Left lung (tissue), 4 donors: ENCODE measurements at regions not wholly inside any gene's neighbourhood (a gene's known extent, or its start where the extent isn't known, plus 50 kb on each side); places are given as distances from the start of the nearest gene placed in this dataset.

Experiments
- ATAC-seq: fragments of 200-7000 bp; cut with Tn5 transposase; one replicate; pipeline ENCODE4 v1.9.1; 2020; ENCODE audit warnings: moderate library complexity
- DNase-seq, 4 donors: peaks; one replicate each; pipeline ENCODE4 v3.0.0-alpha.2; 2013 to 2020
- H3K27ac ChIP-seq, 2 donors: fragments of 200-600 bp; sonication (generic) in 1 of 2; one replicate each; pipeline versions ENCODE4 v1.5.0 to v1.8.0; 2020 to 2021
- H3K27me3 ChIP-seq, 2 donors: fragments of 200-600 bp; sonication (generic) in 1 of 2; one replicate each; pipeline versions ENCODE4 v1.5.0 to v1.8.0; 2020 to 2021
- H3K36me3 ChIP-seq, 2 donors: fragments of 200-600 bp; sonication (generic) in 1 of 2; one replicate each; pipeline versions ENCODE4 v1.5.0 to v1.8.0; 2020 to 2021
- H3K4me1 ChIP-seq, 2 donors: fragments of 200-600 bp; one replicate each; pipeline ENCODE4 v1.8.0; 2021
- H3K4me3 ChIP-seq, 2 donors: fragments of 200-600 bp; sonication (generic) in 1 of 2; one replicate each; pipeline versions ENCODE4 v1.5.0 to v1.8.0; 2020 to 2021; ENCODE audit warnings: mild to moderate bottlenecking in 1 of 2
- H3K9me3 ChIP-seq, 2 donors: fragments of 200-600 bp; sonication (generic) in 1 of 2; one replicate each; pipeline versions ENCODE4 v1.5.0 to v1.8.0; 2020 to 2021
- intact Hi-C, 2 donors: fragments of 100-400 bp; cut with DNase I; formaldehyde crosslinking; loops; one replicate each; pipeline versions ENCODE4 v1.11.2 to v1.14.2; 2022
- TF ChIP-seq, protein P1 (sequence below), 2 donors: fragments of 200-600 bp; sonication (generic) in 1 of 2; IDR thresholded peaks; one replicate each; pipeline versions ENCODE4 v1.5.0 to v1.8.0; 2021; ENCODE audit warnings: antibody characterized with exemption in 2 of 2
- donor health status: DM: no; HTN: yes; CAD: no.
- donor health status: DM: no; HTN: no; CAD: no.

DNA sequence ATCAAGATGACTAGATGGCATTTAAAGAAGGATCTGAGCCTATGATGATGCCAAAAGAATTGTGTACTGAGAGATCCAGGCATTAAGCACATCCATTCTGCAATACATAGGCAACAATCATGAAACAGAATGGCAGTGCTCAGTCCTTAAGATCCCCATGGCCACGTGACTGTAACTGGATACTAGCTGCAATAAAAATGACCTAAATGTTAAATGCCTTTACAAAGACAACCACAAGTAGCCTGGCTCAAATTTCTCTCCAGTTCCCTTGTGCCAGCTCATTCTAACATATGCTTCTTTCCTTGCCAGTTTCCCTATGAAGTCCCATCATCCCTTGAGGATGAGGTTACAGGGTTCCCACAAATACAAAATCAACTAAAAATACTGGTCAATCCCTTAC lies 148.3 kb upstream of the GHR start:
- Histone ChIP-seq H3K27me3 (no peaks in the 10 kb centered on the region), H3K9me3 (no peaks in the 10 kb centered on the region), H3K27ac (no peak overlapping the region), H3K4me1 (no peaks in the 10 kb centered on the region), H3K36me3 (no peaks in the 10 kb centered on the region), H3K4me3 (no peak overlapping the region)
- DNase-seq, result no peak
- ATAC-seq, result no peak
- TF ChIP-seq, protein P1, sequence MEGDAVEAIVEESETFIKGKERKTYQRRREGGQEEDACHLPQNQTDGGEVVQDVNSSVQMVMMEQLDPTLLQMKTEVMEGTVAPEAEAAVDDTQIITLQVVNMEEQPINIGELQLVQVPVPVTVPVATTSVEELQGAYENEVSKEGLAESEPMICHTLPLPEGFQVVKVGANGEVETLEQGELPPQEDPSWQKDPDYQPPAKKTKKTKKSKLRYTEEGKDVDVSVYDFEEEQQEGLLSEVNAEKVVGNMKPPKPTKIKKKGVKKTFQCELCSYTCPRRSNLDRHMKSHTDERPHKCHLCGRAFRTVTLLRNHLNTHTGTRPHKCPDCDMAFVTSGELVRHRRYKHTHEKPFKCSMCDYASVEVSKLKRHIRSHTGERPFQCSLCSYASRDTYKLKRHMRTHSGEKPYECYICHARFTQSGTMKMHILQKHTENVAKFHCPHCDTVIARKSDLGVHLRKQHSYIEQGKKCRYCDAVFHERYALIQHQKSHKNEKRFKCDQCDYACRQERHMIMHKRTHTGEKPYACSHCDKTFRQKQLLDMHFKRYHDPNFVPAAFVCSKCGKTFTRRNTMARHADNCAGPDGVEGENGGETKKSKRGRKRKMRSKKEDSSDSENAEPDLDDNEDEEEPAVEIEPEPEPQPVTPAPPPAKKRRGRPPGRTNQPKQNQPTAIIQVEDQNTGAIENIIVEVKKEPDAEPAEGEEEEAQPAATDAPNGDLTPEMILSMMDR (IDR thresholded peaks at IDR 0.05), result no peak
- intact Hi-C loops, result no loop called here

DNA sequence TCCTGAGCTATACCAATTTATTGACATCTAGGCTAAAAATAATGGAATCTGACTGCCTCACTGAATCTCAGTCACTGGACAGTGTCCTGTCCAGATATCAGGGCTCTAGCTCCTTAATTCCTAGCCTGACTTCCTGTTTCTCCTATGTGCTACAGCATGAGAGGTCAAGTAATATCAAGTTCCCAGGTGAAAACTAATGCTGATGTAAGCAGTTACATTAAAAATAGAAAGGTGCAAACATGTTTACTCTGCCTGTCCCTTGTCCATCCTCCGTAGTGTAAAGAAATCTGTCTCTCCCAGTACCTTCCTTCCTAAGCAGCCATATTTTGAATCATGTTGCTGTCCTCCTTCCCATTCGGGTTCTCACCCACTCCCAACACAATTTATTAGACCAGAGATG lies 145.9 kb upstream of the GHR start:
- no peak overlapping the region for H3K27ac ChIP-seq
- intact Hi-C loops, result no loop called here
- no peak for DNase-seq
- TF ChIP-seq, protein P1 (IDR thresholded peaks at IDR 0.05), result no peak
- H3K27me3 ChIP-seq, result no peaks in the 10 kb centered on the region
- no peaks in the 10 kb centered on the region for H3K36me3 ChIP-seq
- H3K4me3 ChIP-seq, result no peak overlapping the region
- no peaks in the 10 kb centered on the region for H3K9me3 ChIP-seq
- no peaks in the 10 kb centered on the region for H3K4me1 ChIP-seq
- ATAC-seq, result no peak

DNA sequence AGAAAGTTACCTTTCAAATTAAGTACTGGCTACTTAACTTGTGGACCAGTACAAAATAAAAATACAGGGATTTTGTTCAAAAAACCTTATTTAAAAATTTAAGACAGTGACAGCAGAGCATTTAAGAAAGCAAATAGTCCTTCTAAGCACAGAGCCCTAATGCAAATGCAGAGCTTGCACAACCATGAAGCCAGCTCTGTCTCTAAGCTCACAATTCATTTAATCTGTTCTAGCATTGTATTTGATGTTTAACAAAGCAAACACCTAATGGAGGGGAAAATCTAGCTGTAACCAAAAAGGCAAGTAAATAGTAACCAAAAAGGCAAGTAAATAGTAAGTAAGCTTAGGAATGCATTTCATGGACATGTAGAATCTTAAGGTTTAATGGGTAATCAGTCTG lies 138.7 kb upstream of the GHR start:
- intact Hi-C loops, result no loop called here
- Histone ChIP-seq H3K4me1 (no peaks in the 10 kb centered on the region), H3K36me3 (no peaks in the 10 kb centered on the region), H3K4me3 (no peak overlapping the region), H3K27ac (no peak overlapping the region), H3K27me3 (no peaks in the 10 kb centered on the region), H3K9me3 (no peaks in the 10 kb centered on the region)
- DNase-seq, result no peak
- ATAC-seq, result no peak
- TF ChIP-seq, protein P1 (IDR thresholded peaks at IDR 0.05), result no peak

DNA sequence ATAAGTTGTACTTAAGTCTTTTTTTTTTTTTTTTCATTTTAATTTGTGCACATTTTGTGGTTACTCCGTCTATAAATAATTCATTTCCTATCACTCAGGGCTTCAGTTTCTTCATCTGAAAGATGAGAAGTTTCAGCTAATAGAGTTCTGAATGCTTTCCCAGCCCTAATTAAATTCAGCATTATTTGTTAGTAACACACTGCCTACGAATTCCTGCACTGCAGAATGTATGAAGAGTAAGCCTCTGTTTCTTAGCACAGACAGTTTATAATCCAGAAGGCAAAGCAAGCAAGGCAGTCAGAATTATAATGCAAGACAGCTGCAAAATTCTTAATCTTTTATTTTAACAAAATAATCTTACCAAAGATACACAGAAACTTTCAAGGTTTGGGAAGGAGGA lies 138.0 kb upstream of the GHR start:
- no peak overlapping the region for H3K27ac ChIP-seq
- DNase-seq, result no peak

DNA sequence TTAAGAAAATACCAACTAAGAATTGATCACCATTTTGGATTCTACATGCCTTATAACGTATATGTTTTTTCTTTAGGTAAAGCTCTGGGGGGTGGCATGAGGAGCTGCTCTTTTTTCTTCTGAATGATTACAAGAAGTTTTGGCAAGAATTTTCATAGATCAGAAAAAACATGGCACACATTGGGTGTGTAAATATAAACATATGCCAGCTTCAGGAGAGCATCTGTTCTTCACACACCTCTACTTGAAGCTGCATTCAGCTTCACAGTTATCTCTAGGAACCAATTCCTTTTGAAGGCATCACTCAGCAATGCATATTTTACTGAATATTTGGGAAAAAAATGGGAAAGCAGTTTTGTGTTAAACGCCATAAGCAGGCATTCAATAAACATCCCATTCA lies 122.7 kb upstream of the GHR start:
- Histone ChIP-seq H3K27ac (no peak overlapping the region), H3K4me3 (no peak overlapping the region), H3K36me3 (no peaks in the 10 kb centered on the region), H3K4me1 (no peaks in the 10 kb centered on the region), H3K9me3 (peaks cover 0 to 14% of the 10 kb centered on the region in 2 donors), H3K27me3 (no peaks in the 10 kb centered on the region)
- DNase-seq, result no peak
- intact Hi-C loops, result no loop called here
- no peak for ATAC-seq
- TF ChIP-seq, protein P1 (IDR thresholded peaks at IDR 0.05), result no peak

More for the DNA sequence above, 138.0 kb upstream of the GHR start:
- Histone ChIP-seq H3K9me3 (no peaks in the 10 kb centered on the region), H3K4me1 (no peaks in the 10 kb centered on the region), H3K36me3 (no peaks in the 10 kb centered on the region), H3K4me3 (no peak overlapping the region), H3K27me3 (no peaks in the 10 kb centered on the region)
- intact Hi-C loops, result no loop called here
- TF ChIP-seq, protein P1 (IDR thresholded peaks at IDR 0.05), result no peak
- no peak for ATAC-seq
